Spinal cord (tissue), 9 donors: ENCODE measurements at regions not wholly inside any gene's neighbourhood (a gene's known extent, or its start where the extent isn't known, plus 50 kb on each side); places are given as distances from the start of the nearest gene placed in this dataset.
"Not testable (repeated sequence)": the region's sequence is repeated elsewhere in the genome, so short reads cannot be mapped to it uniquely, and the experiment has no call there.

ENCODE experiments used
- DNase-seq, 6 donors: peaks; one replicate each; pipeline versions ENCODE4 v3.0.0 to v3.0.0-alpha.2; 2013 to 2015; ENCODE audit warnings: low spot score in 6 of 6, low read depth in 4 of 6
- H3K27ac ChIP-seq: one replicate; pipeline ENCODE4 v1.5.1; 2013; ENCODE audit warnings: low read depth, low read length, control low read depth
- H3K27me3 ChIP-seq: one replicate; pipeline ENCODE4 v1.6.1; 2013; ENCODE audit warnings: low read length; ENCODE audit not compliant: control insufficient read depth, insufficient read depth
- H3K36me3 ChIP-seq: one replicate; pipeline ENCODE4 v1.6.1; 2013; ENCODE audit warnings: low read length; ENCODE audit not compliant: control insufficient read depth, insufficient read depth
- H3K4me1 ChIP-seq: one replicate; pipeline ENCODE4 v1.6.1; 2013; ENCODE audit warnings: low read length; ENCODE audit not compliant: control insufficient read depth, insufficient read depth
- H3K4me3 ChIP-seq: one replicate; pipeline ENCODE4 v1.5.1; 2013; ENCODE audit warnings: low read depth, low read length, control low read depth
- H3K9me3 ChIP-seq: one replicate; pipeline ENCODE4 v1.6.1; 2013; ENCODE audit warnings: low read length; ENCODE audit not compliant: control insufficient read depth, insufficient read depth
- WGBS: methylation state at CpG from one replicate; pipeline ENCODE4 v1.1.5; 2013; ENCODE audit warnings: missing lambda C conversion rate; ENCODE audit not compliant: insufficient coverage; 5-methylcytosine and 5-hydroxymethylcytosine counted together
- donor health status: healthy.

DNA sequence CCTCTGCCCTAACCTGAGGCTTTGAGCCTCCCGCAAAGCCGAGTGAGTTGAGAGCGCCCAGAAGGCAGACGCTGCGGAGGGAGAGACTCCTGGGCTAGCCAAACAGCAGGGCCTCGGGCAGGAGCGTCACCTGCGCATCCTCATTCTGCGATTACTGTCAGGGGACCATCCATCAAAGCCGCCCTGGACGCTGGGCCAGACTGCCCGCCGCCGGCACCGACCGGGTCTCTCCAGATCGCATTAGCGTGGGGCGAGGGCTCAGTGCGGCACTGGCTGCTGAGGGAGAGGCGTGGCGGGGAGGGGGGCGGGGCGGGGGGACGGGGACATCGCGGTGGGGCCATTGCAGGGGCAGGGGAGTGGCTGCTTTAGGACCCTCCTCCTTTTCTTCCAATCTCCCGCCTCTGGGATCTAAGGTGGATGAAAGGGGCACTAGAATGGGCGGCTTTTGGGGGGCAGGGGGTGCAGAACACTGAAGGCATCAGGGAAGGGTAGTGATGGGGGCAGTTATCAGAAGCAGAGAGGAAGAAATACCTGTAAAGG is 465.7 kb downstream of the CNTNAP3B start:
- 2% methylated on average over 8 of the region's 29 CpGs for WGBS
- not testable (repeated sequence) for H3K4me1 ChIP-seq, H3K27me3 ChIP-seq, H3K27ac ChIP-seq, H3K9me3 ChIP-seq, H3K36me3 ChIP-seq, H3K4me3 ChIP-seq
- DNase-seq: peak in 2 of 6 donors; percentile 32 to 63

DNA sequence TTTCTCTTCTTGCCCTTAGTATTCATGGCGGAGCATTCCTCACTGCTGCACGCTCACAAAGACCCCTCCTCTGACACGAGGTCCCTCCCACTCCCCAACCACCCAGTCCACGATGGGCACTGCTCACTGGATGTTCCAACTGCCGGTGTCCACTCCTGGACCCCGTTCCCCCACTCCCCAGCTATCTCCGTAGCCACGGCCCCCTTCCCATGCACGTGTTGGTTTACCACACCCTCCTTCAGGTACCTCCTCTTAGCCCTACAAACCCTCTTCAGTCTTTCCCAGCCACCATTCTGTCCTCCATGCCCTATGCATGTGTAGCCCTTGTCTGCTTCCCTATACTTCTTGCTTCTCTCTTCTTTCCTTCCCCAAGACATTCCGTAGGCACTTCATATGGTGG is 469.6 kb upstream of the ZNG1F start:
- H3K27me3 ChIP-seq, H3K4me3 ChIP-seq, H3K4me1 ChIP-seq, H3K36me3 ChIP-seq, H3K27ac ChIP-seq, H3K9me3 ChIP-seq, DNase-seq: not testable (repeated sequence)
- WGBS: 64% methylated on average over 5 of the region's 10 CpGs

DNA sequence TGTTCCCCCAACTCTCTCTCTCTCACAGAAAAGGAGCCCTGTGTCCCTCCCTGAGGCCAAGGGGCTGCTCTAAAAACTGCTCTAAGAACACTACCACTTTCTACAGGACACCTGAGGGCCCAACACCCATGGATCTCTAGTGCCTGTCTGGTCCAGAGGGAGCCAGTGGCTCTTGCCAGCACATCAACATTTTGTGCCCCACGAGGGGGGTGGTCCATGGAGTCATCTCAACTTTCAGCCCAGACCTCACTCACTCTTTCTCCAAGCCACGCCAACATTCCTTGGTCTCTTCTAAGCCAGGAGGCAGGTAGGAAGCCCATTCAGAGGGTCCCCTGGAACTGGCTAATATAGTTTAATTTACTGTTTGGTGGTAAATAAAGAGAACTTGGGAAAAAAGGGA is 469.0 kb upstream of the ZNG1F start:
- not testable (repeated sequence) for H3K36me3 ChIP-seq, H3K4me3 ChIP-seq, H3K9me3 ChIP-seq, H3K27me3 ChIP-seq, DNase-seq, H3K27ac ChIP-seq, H3K4me1 ChIP-seq
- 0% methylated on average over 1 of the region's 2 CpGs for WGBS

DNA sequence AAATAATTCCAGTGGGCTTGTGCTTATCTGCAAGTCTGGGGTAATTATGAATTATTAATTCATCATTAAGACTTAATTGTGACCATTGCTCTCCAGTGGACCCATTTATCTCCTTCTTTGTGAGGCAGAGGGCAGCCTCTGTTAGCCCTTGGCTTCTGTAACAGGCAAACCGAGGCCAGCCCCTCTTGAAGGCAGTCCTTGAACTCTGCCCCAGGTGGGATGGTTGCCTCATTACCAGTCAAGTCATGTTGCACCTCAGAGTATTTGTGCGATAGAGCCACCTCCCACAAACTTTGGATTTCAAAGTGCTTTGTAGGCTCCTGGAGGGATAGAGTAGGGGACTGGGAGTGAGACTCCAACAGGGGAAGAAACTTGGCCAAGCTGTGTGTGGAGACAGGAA is 468.0 kb upstream of the ZNG1F start:
- not testable (repeated sequence) for H3K36me3 ChIP-seq, H3K27me3 ChIP-seq, H3K27ac ChIP-seq, DNase-seq, H3K4me1 ChIP-seq, H3K4me3 ChIP-seq, H3K9me3 ChIP-seq
- WGBS: 50% methylated on average over 1 of the region's 2 CpGs

DNA sequence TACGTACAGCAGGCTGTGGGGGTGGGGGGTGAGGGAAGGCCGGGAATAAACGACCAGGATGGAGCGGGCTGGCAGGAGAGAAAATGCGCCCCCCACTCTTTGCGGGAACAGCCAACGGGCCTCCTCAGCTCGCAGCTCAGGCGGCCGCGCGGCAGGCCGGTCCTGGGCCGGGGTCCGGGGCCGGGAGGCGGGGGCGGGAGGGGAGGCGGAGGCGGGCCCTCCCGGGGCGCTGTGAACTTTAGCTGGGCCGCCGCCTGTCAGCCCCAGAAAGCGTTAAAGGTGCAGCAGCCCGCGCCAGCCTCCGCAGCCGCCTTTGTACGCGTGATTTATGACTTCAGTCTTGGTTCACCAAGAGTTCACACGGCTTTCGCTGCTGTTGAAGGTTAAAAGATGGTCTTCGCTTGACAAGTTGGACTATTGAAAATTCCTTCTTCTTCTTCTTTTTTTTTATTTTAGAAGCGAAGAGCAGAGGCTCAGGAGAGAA is 466.0 kb upstream of the ZNG1F start:
- H3K4me1 ChIP-seq, H3K36me3 ChIP-seq, H3K27me3 ChIP-seq, H3K9me3 ChIP-seq, H3K4me3 ChIP-seq: not testable (repeated sequence)
- 33% methylated on average over 12 of the region's 35 CpGs for WGBS
- DNase-seq: peak in 3 of 6 donors; percentile 39 to 83 (median 53)
- H3K27ac ChIP-seq: peak overlapping the region; percentile 88

DNA sequence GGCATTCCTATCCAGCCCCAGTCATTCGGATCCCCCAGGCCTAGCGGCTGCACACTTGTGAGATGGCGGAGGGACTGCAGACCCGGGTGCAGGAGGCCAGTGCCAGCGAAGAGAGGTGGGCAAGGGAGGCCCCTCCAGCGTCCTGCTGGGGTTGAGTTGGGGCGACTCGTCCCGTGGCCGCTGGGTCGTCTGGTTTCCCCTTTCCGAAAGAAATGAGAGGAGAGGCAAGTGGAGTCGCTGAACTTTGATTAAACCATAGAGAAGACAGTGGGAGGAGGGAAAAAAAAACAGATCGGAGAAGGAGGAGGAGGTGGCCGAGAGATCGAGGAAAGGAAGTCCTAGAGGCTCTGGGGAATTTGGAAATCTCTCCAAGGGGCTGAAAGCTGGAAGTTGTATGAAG is 465.2 kb upstream of the ZNG1F start:
- Histone ChIP-seq H3K4me3 (peak overlapping the region; percentile 21), H3K27ac (peak overlapping the region; percentile 88)
- WGBS: 38% methylated on average over 4 of the region's 16 CpGs
- DNase-seq: peak in 2 of 6 donors; percentile 33 to 37
- not testable (repeated sequence) for H3K27me3 ChIP-seq, H3K9me3 ChIP-seq, H3K4me1 ChIP-seq, H3K36me3 ChIP-seq

DNA sequence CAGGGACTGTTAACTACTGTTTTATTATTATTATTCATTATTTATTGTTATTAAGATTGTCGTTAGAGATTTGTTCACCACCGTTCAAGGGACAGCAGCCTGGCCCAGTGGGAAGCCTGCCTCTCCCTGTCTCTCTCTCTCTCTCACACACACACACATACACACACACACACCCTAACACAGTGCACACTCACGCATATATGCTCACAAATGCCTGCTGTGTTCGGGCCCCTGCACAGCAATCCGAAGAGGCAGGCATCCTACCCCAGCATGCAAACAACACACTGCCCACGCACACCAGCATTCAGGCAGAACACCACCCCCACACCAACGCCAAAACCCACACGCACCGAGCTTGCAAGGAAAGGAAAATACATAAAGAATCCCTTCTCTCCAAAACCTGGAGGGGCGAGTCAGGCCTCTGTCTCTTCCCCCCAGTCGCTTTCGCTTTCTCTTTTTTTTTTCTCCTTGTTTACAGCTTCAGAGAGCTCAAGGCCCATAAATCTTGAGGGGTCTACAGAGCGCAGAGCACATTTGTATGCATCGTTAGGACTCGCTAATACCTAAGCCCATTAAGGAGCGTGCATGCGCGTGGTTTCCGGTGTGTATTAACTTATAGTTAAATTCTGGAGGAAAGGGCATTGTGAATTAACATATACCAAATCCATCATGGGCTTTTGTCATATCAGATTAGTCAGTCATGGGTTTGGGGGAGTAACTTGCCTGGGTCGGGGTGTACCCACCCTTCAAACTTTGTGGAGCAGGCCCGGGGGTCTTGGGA is 464.6 kb upstream of the ZNG1F start:
- DNase-seq: peak in 2 of 6 donors; percentile 35 to 41
- not testable (repeated sequence) for H3K4me1 ChIP-seq, H3K27me3 ChIP-seq, H3K9me3 ChIP-seq, H3K36me3 ChIP-seq
- Histone ChIP-seq H3K27ac (peak overlapping the region; percentile 88), H3K4me3 (peak overlapping the region; percentile 24)
- WGBS: 17% methylated on average over 1 of the region's 21 CpGs

DNA sequence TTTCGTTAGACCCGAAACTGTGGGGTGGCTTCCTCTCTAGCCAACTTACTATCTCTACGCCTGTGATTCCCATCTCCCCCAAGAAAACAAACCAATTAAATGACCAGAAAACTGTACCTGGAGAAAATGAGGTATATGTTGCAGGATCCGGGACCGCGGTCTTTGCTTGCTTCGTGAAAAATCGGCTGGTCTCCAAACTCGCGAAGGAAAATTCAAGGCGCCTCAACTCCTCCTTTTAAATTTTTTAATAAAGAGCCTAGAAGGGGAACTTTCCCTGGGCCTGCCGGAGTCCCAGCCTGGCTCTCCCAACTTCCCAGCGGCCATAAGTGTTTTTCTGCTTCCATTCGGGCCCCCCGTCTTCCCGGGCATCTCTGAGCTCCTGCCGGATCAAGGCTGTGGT is 463.7 kb upstream of the ZNG1F start:
- H3K36me3 ChIP-seq, H3K27me3 ChIP-seq, H3K4me1 ChIP-seq, DNase-seq, H3K9me3 ChIP-seq: not testable (repeated sequence)
- H3K4me3 ChIP-seq: peak overlapping the region; percentile 5
- WGBS: no CpG with 5 or more reads among the region's 17 CpGs
- H3K27ac ChIP-seq: peak overlapping the region; percentile 71

DNA sequence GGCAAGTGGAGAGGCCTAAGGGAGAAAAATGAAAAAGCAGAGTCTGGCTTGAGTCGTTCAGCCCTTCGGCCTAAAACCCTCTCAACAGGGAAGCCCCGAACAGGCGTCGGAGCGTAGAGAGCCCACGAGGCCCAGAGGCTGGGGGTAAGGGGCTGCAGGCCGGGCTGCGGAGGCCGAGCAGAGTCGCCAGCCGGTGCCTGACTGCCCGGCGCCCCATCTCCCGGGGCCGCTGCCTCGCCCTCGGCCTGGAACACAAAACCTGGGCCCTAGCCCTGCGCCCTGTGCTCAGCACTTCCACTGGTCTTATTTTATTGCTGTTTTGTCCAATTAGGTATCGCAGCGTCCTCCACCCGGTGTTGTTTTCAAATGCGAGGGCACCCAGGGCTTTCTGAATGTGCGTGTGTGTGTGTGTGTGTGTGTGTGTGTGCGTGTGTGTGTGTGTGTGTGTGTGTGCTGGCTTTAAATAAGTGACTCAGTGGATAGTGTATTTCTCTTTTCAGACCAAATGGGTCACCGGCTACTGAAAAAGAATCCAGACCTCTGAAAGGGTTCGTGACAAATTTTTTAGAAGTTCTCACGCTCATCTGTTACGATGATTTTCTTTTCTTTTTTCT is 463.1 kb upstream of the ZNG1F start:
- H3K27me3 ChIP-seq, H3K9me3 ChIP-seq, H3K4me3 ChIP-seq, H3K4me1 ChIP-seq, H3K36me3 ChIP-seq: not testable (repeated sequence)
- no CpG with 5 or more reads among the region's 29 CpGs for WGBS
- peak in 1 of 6 donors; percentile 11 for DNase-seq
- peak overlapping the region; percentile 69 for H3K27ac ChIP-seq

DNA sequence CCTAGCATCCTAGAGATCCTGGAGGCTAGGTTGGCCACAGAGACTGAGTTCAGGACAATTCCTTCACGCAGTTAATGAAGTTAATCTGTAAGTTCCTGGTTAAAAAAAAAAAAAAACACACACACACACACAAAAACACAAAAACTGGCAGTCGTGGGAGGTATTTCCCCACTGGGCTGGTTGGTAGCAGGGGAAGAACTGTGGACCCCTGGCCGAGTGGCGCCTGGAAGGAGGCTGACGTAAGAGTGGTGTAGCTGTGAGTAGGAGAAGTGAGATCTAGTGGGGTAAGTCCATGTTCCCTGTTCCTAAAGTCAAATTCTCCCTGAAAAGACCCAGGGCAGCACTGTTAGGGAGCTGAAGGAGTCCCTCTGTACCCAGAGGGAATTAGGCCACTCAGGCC is 461.0 kb upstream of the ZNG1F start:
- H3K27me3 ChIP-seq, DNase-seq, H3K36me3 ChIP-seq, H3K4me3 ChIP-seq, H3K4me1 ChIP-seq, H3K9me3 ChIP-seq: not testable (repeated sequence)
- peak overlapping the region; percentile 33 for H3K27ac ChIP-seq
- no CpG with 5 or more reads among the region's 5 CpGs for WGBS
